GM18498 (cell line): ENCODE measurements at regions not wholly inside any gene's neighbourhood (a gene's known extent, or its start where the extent isn't known, plus 50 kb on each side); places are given as distances from the start of the nearest gene placed in this dataset.

ENCODE experiments used
- ATAC-seq: cut with Tn5 transposase; IDR thresholded peaks from one replicate; pipeline ENCODE4 v1.9.1; 2021; ENCODE audit warnings: mild to moderate bottlenecking, moderate library complexity; ENCODE audit not compliant: unreplicated experiment

- ATAC-seq: no peak
Observed at GRCh38 chr18:79625924-79626561, 53.6 kb upstream of the CTDP1 start.

- ATAC-seq: no peak
Observed at GRCh38 chr18:79626905-79627749, 52.5 kb upstream of the CTDP1 start.

- no peak for ATAC-seq
Observed at GRCh38 chr18:79627750-79628294, 51.8 kb upstream of the CTDP1 start.

- ATAC-seq: no peak
Observed at GRCh38 chr18:79628416-79629248, 51.0 kb upstream of the CTDP1 start.

GRCh38 chr18:79629249-79629558 is 50.4 kb upstream of the CTDP1 start:
- ATAC-seq: no peak

GRCh38 chr18:79629606-79630005 is 50.0 kb upstream of the CTDP1 start:
- ATAC-seq: no peak
